ENCODE measurements at regions not wholly inside any gene's neighbourhood (a gene's known extent, or its start where the extent isn't known, plus 50 kb on each side); places are given as distances from the start of the nearest gene placed in this dataset.
"Not testable (repeated sequence)": the region's sequence is repeated elsewhere in the genome, so short reads cannot be mapped to it uniquely, and the experiment has no call there.

DNA sequence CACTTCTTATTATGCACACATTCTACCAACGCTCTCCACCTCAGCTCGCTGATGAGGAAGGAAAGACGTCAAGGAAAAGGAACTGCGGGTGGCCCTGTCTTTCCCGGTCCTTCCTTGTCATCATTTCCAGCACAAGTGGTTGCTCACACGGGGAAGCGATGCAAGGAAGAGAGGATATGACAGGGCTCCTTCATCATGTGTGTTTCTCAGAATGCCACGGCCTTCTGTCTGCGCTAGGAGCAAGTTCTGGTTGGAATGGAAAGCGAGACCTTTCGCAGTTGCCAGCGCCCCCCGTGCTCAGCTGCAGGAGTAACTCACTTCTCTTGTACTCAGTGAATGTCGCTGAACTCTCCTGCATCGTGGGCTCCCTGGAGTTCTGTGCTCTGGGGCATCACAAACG lies 191.8 kb upstream of the GLI2 start:
- H3K9me2 ChIP-seq (replicated peaks; ENCODE audit: insufficient read depth) = no peaks in the 10 kb centered on the region
- 84% methylated on average over 16 of the region's 16 CpGs for WGBS (ENCODE audit: low lambda C conversion rate, missing lambda C conversion rate)
- no peaks in the 10 kb centered on the region for H3K79me2 ChIP-seq
- no peaks in the 10 kb centered on the region for H3K9me3 ChIP-seq (ENCODE audit: low read depth)
- DNase-seq (ENCODE audit: low spot score) = no peak
- H3K4me3 ChIP-seq = no peak overlapping the region
- no peak overlapping the region for H3K4me2 ChIP-seq
- H2AFZ ChIP-seq = no peak overlapping the region
- no peaks in the 10 kb centered on the region for H3K36me3 ChIP-seq (replicated peaks; ENCODE audit: insufficient read depth, low read depth)
- no peak overlapping the region for H3K27ac ChIP-seq
- H4K20me1 ChIP-seq (ENCODE audit: insufficient read depth, poor library complexity, severe bottlenecking) = no peaks in the 10 kb centered on the region
- no peaks in the 10 kb centered on the region for H3K27me3 ChIP-seq
- peaks cover 42% of the 10 kb centered on the region for H3K4me1 ChIP-seq (ENCODE audit: insufficient read depth)
- TF ChIP-seq, protein P1, sequence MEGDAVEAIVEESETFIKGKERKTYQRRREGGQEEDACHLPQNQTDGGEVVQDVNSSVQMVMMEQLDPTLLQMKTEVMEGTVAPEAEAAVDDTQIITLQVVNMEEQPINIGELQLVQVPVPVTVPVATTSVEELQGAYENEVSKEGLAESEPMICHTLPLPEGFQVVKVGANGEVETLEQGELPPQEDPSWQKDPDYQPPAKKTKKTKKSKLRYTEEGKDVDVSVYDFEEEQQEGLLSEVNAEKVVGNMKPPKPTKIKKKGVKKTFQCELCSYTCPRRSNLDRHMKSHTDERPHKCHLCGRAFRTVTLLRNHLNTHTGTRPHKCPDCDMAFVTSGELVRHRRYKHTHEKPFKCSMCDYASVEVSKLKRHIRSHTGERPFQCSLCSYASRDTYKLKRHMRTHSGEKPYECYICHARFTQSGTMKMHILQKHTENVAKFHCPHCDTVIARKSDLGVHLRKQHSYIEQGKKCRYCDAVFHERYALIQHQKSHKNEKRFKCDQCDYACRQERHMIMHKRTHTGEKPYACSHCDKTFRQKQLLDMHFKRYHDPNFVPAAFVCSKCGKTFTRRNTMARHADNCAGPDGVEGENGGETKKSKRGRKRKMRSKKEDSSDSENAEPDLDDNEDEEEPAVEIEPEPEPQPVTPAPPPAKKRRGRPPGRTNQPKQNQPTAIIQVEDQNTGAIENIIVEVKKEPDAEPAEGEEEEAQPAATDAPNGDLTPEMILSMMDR (IDR thresholded peaks at IDR 0.05; ENCODE audit: poor library complexity) = no peak
- TF ChIP-seq EZH2 (IDR thresholded peaks at IDR 0.05; ENCODE audit: borderline replicate concordance) (no peak), EZH2phosphoT487 (IDR thresholded peaks at IDR 0.05; ENCODE audit: low read depth, severe bottlenecking, unreplicated experiment) (no peak)

DNA sequence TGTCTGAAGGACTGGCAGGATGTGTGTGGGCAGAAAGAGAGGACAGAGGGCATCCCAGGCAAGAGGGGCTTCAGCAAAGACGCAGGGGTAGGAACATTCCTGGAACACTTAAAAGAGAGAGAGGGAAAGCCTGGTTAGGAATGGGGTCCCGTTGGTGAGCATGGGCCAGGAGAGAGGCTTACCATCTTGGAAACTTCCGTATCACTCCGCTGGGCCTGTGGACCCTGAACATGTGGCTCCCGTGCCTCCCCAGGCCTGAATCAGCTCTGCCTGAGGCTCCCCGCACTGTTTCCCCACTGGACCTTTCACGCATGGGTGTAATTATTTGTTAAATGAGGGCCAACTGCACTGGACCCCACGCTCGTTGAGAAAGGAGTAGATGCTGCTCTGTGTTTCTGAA lies 191.1 kb upstream of the GLI2 start:
- peaks cover 36% of the 10 kb centered on the region for H3K4me1 ChIP-seq (ENCODE audit: insufficient read depth)
- H3K27ac ChIP-seq = no peak overlapping the region
- 93% methylated on average over 9 of the region's 9 CpGs for WGBS (ENCODE audit: low lambda C conversion rate, missing lambda C conversion rate)
- H3K9me3 ChIP-seq (ENCODE audit: low read depth) = no peaks in the 10 kb centered on the region
- H3K79me2 ChIP-seq = no peaks in the 10 kb centered on the region
- no peaks in the 10 kb centered on the region for H4K20me1 ChIP-seq (ENCODE audit: insufficient read depth, poor library complexity, severe bottlenecking)
- no peaks in the 10 kb centered on the region for H3K9me2 ChIP-seq (replicated peaks; ENCODE audit: insufficient read depth)
- DNase-seq (ENCODE audit: low spot score) = no peak
- H2AFZ ChIP-seq = no peak overlapping the region
- no peaks in the 10 kb centered on the region for H3K27me3 ChIP-seq
- TF ChIP-seq, protein P1 (IDR thresholded peaks at IDR 0.05; ENCODE audit: poor library complexity) = no peak
- TF ChIP-seq EZH2 (IDR thresholded peaks at IDR 0.05; ENCODE audit: borderline replicate concordance) (no peak), EZH2phosphoT487 (IDR thresholded peaks at IDR 0.05; ENCODE audit: low read depth, severe bottlenecking, unreplicated experiment) (no peak)
- H3K36me3 ChIP-seq (replicated peaks; ENCODE audit: insufficient read depth, low read depth) = no peaks in the 10 kb centered on the region
- no peak overlapping the region for H3K4me3 ChIP-seq
- no peak overlapping the region for H3K4me2 ChIP-seq

DNA sequence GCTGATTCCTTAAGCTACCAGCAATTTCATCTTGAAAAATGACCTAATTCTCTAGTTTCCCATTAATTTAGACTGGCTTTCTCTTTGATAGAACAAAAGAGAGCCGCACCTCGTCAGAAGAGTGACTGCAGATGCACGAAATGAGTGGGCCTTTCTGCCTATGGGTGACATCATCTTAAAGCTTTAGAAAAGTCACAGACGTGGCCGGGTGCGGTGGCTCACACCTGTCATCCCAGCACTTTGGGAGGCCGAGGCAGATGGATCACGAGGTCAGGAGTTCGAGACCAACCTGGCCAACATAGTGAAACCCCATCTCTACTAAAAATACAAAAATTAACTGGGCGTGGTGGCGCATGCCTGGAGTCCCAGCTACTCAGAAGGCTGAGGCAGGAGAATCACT lies 190.7 kb upstream of the GLI2 start:
- not testable (repeated sequence) for H4K20me1 ChIP-seq (ENCODE audit: insufficient read depth, poor library complexity, severe bottlenecking); H3K36me3 ChIP-seq (replicated peaks; ENCODE audit: insufficient read depth, low read depth); DNase-seq (ENCODE audit: low spot score); H3K9me2 ChIP-seq (replicated peaks; ENCODE audit: insufficient read depth); H3K79me2 ChIP-seq; H2AFZ ChIP-seq; H3K9me3 ChIP-seq (ENCODE audit: low read depth); H3K4me2 ChIP-seq; H3K27me3 ChIP-seq; H3K4me3 ChIP-seq
- WGBS (ENCODE audit: low lambda C conversion rate, missing lambda C conversion rate) = 97% methylated on average over 11 of the region's 11 CpGs
- Histone ChIP-seq H3K27ac (peak overlapping the region; percentile 85), H3K4me1 (ENCODE audit: insufficient read depth) (peaks cover 31% of the 10 kb centered on the region)

DNA sequence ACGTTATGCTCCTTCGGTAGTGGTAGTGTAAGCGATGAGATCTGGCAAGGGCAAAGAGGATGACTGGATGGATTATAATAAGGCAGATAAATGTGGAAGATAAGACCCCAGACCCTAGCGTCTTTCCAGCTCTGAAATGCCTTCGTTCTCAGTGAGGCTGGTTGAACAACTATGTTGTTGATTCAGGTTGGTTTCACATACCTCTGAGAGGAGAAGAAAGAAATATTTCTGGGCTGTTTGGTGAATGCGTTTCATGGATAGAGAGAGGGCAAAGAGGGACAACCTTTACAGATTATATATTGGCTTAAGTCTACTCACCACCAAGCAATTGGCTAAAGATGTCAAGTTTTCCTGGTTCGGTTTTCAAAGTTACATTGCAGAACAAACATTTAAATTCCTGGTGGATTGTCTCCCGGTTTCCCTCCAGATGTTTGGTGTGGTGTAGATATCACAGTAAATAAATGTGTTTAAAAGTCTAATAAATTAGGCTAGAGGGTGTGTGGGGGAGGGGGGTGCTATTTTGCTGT lies 190.1 kb upstream of the GLI2 start:
- no peak for DNase-seq (ENCODE audit: low spot score)
- no peak overlapping the region for H3K4me3 ChIP-seq
- H3K4me2 ChIP-seq = peak overlapping the region; percentile 25
- H2AFZ ChIP-seq = no peak overlapping the region
- no peaks in the 10 kb centered on the region for H3K27me3 ChIP-seq
- H4K20me1 ChIP-seq (ENCODE audit: insufficient read depth, poor library complexity, severe bottlenecking) = no peaks in the 10 kb centered on the region
- H3K36me3 ChIP-seq (replicated peaks; ENCODE audit: insufficient read depth, low read depth) = no peaks in the 10 kb centered on the region
- TF ChIP-seq, protein P1 (IDR thresholded peaks at IDR 0.05; ENCODE audit: poor library complexity) = no peak
- no peak for TF ChIP-seq EZH2 (IDR thresholded peaks at IDR 0.05; ENCODE audit: borderline replicate concordance)
- no peak for TF ChIP-seq EZH2phosphoT487 (IDR thresholded peaks at IDR 0.05; ENCODE audit: low read depth, severe bottlenecking, unreplicated experiment)
- H3K9me3 ChIP-seq (ENCODE audit: low read depth) = no peaks in the 10 kb centered on the region
- H3K79me2 ChIP-seq = no peaks in the 10 kb centered on the region
- peak overlapping the region; percentile 85 for H3K27ac ChIP-seq
- H3K4me1 ChIP-seq (ENCODE audit: insufficient read depth) = peaks cover 26% of the 10 kb centered on the region
- H3K9me2 ChIP-seq (replicated peaks; ENCODE audit: insufficient read depth) = no peaks in the 10 kb centered on the region
- 31% methylated on average over 8 of the region's 8 CpGs for WGBS (ENCODE audit: low lambda C conversion rate, missing lambda C conversion rate)

All from hepatocyte (in vitro differentiated cells).